ENCODE measurements at regions not wholly inside any gene's neighbourhood (a gene's known extent, or its start where the extent isn't known, plus 50 kb on each side); places are given as distances from the start of the nearest gene placed in this dataset.

- Mint-ChIP-seq H3K9me3 (peaks cover 6% of the 10 kb centered on the region), H3K27me3 (peaks cover 30% of the 10 kb centered on the region), H3K4me3 (no peak overlapping the region), H3K27ac (no peak overlapping the region), H3K4me1 (no peaks in the 10 kb centered on the region), H3K36me3 (peaks cover 2% of the 10 kb centered on the region)
- ATAC-seq (ENCODE audit: low read depth) (no peak), DNase-seq (no peak)
- POLR2A ChIA-PET: no interaction called here
These were observed 106.5 kb downstream of the RPS24 start for GRCh38 chr10:78140066-78140630.

- POLR2A ChIA-PET: no interaction called here
- Mint-ChIP-seq H3K36me3 (peaks cover 2% of the 10 kb centered on the region), H3K27me3 (peaks cover 17% of the 10 kb centered on the region), H3K9me3 (peaks cover 6% of the 10 kb centered on the region), H3K27ac (no peak overlapping the region), H3K4me1 (no peaks in the 10 kb centered on the region), H3K4me3 (no peak overlapping the region)
- no peak for ATAC-seq (ENCODE audit: low read depth)
- DNase-seq: no peak
These were observed 109.9 kb downstream of the RPS24 start for GRCh38 chr10:78143576-78143975.

GRCh38 chr10:78146200-78146599 lies 112.5 kb downstream of the RPS24 start:
- H3K4me1 Mint-ChIP-seq: no peaks in the 10 kb centered on the region
- H3K4me3 Mint-ChIP-seq: no peak overlapping the region
- peaks cover 20% of the 10 kb centered on the region for H3K27me3 Mint-ChIP-seq
- no peak overlapping the region for H3K27ac Mint-ChIP-seq
- DNase-seq (no peak), ATAC-seq (ENCODE audit: low read depth) (no peak)
- POLR2A ChIA-PET: no interaction called here
- peaks cover 6% of the 10 kb centered on the region for H3K9me3 Mint-ChIP-seq
- peaks cover 2% of the 10 kb centered on the region for H3K36me3 Mint-ChIP-seq

GRCh38 chr10:78147202-78147601 lies 113.5 kb downstream of the RPS24 start:
- H3K4me3 Mint-ChIP-seq: no peak overlapping the region
- DNase-seq (no peak), ATAC-seq (ENCODE audit: low read depth) (no peak)
- POLR2A ChIA-PET: no interaction called here
- H3K9me3 Mint-ChIP-seq: peaks cover 6% of the 10 kb centered on the region
- no peak overlapping the region for H3K27ac Mint-ChIP-seq
- H3K4me1 Mint-ChIP-seq: no peaks in the 10 kb centered on the region
- peaks cover 2% of the 10 kb centered on the region for H3K36me3 Mint-ChIP-seq
- peaks cover 19% of the 10 kb centered on the region for H3K27me3 Mint-ChIP-seq

- H3K36me3 Mint-ChIP-seq: no peaks in the 10 kb centered on the region
- H3K27me3 Mint-ChIP-seq: peaks cover 14% of the 10 kb centered on the region
- ATAC-seq (ENCODE audit: low read depth): no peak
- no peak overlapping the region for H3K4me3 Mint-ChIP-seq
- no peaks in the 10 kb centered on the region for H3K4me1 Mint-ChIP-seq
- POLR2A ChIA-PET: no interaction called here
- no peak overlapping the region for H3K27ac Mint-ChIP-seq
- DNase-seq: no peak
- peaks cover 3% of the 10 kb centered on the region for H3K9me3 Mint-ChIP-seq
These were observed 114.7 kb downstream of the RPS24 start for GRCh38 chr10:78148216-78148960.

- Mint-ChIP-seq H3K36me3 (no peaks in the 10 kb centered on the region), H3K9me3 (peaks cover 3% of the 10 kb centered on the region), H3K27me3 (peaks cover 14% of the 10 kb centered on the region), H3K4me1 (no peaks in the 10 kb centered on the region), H3K4me3 (no peak overlapping the region), H3K27ac (no peak overlapping the region)
- ATAC-seq (ENCODE audit: low read depth): no peak
- DNase-seq: no peak
- POLR2A ChIA-PET: no interaction called here
These were observed 115.4 kb downstream of the RPS24 start for GRCh38 chr10:78148961-78149612.

- ATAC-seq (ENCODE audit: low read depth): no peak
- peaks cover 9% of the 10 kb centered on the region for H3K27me3 Mint-ChIP-seq
- H3K27ac Mint-ChIP-seq: no peak overlapping the region
These were observed 117.1 kb downstream of the RPS24 start for GRCh38 chr10:78150756-78151155.

GRCh38 chr10:78155722-78156121 lies 122.1 kb downstream of the RPS24 start:
- H3K9me3 Mint-ChIP-seq: no peaks in the 10 kb centered on the region
- no peaks in the 10 kb centered on the region for H3K36me3 Mint-ChIP-seq
- POLR2A ChIA-PET: no interaction called here
- H3K27me3 Mint-ChIP-seq: peaks cover 11% of the 10 kb centered on the region
- no peaks in the 10 kb centered on the region for H3K4me1 Mint-ChIP-seq
- DNase-seq (no peak), ATAC-seq (ENCODE audit: low read depth) (no peak)
- no peak overlapping the region for H3K4me3 Mint-ChIP-seq
- no peak overlapping the region for H3K27ac Mint-ChIP-seq

More at GRCh38 chr10:78150756-78151155, 117.1 kb downstream of the RPS24 start:
- Mint-ChIP-seq H3K4me1 (no peaks in the 10 kb centered on the region), H3K4me3 (no peak overlapping the region), H3K9me3 (no peaks in the 10 kb centered on the region), H3K36me3 (no peaks in the 10 kb centered on the region)
- POLR2A ChIA-PET: no interaction called here
- DNase-seq: no peak

GRCh38 chr10:78160591-78160990 lies 126.9 kb downstream of the RPS24 start:
- POLR2A ChIA-PET: no interaction called here
- H3K27ac Mint-ChIP-seq: no peak overlapping the region
- H3K4me1 Mint-ChIP-seq: no peaks in the 10 kb centered on the region
- no peaks in the 10 kb centered on the region for H3K9me3 Mint-ChIP-seq
- H3K36me3 Mint-ChIP-seq: no peaks in the 10 kb centered on the region
- H3K27me3 Mint-ChIP-seq: peaks cover 9% of the 10 kb centered on the region
- no peak overlapping the region for H3K4me3 Mint-ChIP-seq
- DNase-seq: no peak
- ATAC-seq (ENCODE audit: low read depth): no peak

GRCh38 chr10:78162853-78163252 lies 129.2 kb downstream of the RPS24 start:
- POLR2A ChIA-PET: no interaction called here
- no peaks in the 10 kb centered on the region for H3K36me3 Mint-ChIP-seq
- H3K4me1 Mint-ChIP-seq: no peaks in the 10 kb centered on the region
- H3K4me3 Mint-ChIP-seq: no peak overlapping the region
- ATAC-seq (ENCODE audit: low read depth) (no peak), DNase-seq (no peak)
- H3K27me3 Mint-ChIP-seq: peaks cover 2% of the 10 kb centered on the region
- no peaks in the 10 kb centered on the region for H3K9me3 Mint-ChIP-seq
- no peak overlapping the region for H3K27ac Mint-ChIP-seq

GRCh38 chr10:78164702-78165101 lies 131.0 kb downstream of the RPS24 start:
- POLR2A ChIA-PET: no interaction called here
- H3K27ac Mint-ChIP-seq: no peak overlapping the region
- ATAC-seq (ENCODE audit: low read depth): no peak
- no peak overlapping the region for H3K4me3 Mint-ChIP-seq
- no peaks in the 10 kb centered on the region for H3K9me3 Mint-ChIP-seq
- DNase-seq: no peak
- peaks cover 15% of the 10 kb centered on the region for H3K27me3 Mint-ChIP-seq
- H3K4me1 Mint-ChIP-seq: no peaks in the 10 kb centered on the region
- no peaks in the 10 kb centered on the region for H3K36me3 Mint-ChIP-seq

- peaks cover 15% of the 10 kb centered on the region for H3K27me3 Mint-ChIP-seq
- no peaks in the 10 kb centered on the region for H3K4me1 Mint-ChIP-seq
- H3K27ac Mint-ChIP-seq: no peak overlapping the region
- no peaks in the 10 kb centered on the region for H3K9me3 Mint-ChIP-seq
- no peaks in the 10 kb centered on the region for H3K36me3 Mint-ChIP-seq
- DNase-seq (no peak), ATAC-seq (ENCODE audit: low read depth) (no peak)
- POLR2A ChIA-PET: no interaction called here
- no peak overlapping the region for H3K4me3 Mint-ChIP-seq
These were observed 131.5 kb downstream of the RPS24 start for GRCh38 chr10:78165172-78165571.

- POLR2A ChIA-PET: no interaction called here
- DNase-seq (no peak), ATAC-seq (ENCODE audit: low read depth) (no peak)
- Mint-ChIP-seq H3K4me3 (no peak overlapping the region), H3K27me3 (peaks cover 18% of the 10 kb centered on the region), H3K9me3 (no peaks in the 10 kb centered on the region), H3K36me3 (no peaks in the 10 kb centered on the region), H3K4me1 (no peaks in the 10 kb centered on the region), H3K27ac (no peak overlapping the region)
These were observed 132.0 kb downstream of the RPS24 start for GRCh38 chr10:78165617-78166016.

- no peaks in the 10 kb centered on the region for H3K4me1 Mint-ChIP-seq
- H3K27ac Mint-ChIP-seq: no peak overlapping the region
- no peaks in the 10 kb centered on the region for H3K36me3 Mint-ChIP-seq
- H3K4me3 Mint-ChIP-seq: no peak overlapping the region
- H3K27me3 Mint-ChIP-seq: peaks cover 18% of the 10 kb centered on the region
- DNase-seq (no peak), ATAC-seq (ENCODE audit: low read depth) (no peak)
- POLR2A ChIA-PET: no interaction called here
- no peaks in the 10 kb centered on the region for H3K9me3 Mint-ChIP-seq
These were observed 132.6 kb downstream of the RPS24 start for GRCh38 chr10:78166261-78166660.
